GM23338 (cell line): ENCODE measurements at regions not wholly inside any gene's neighbourhood (a gene's known extent, or its start where the extent isn't known, plus 50 kb on each side); places are given as distances from the start of the nearest gene placed in this dataset.

ENCODE experiments used
- ATAC-seq: fragments of 200-7000 bp; cut with Tn5 transposase; 3 replicates; pipeline ENCODE4 v1.9.1; 2020
- DNase-seq: peaks from one replicate; pipeline ENCODE4 v3.0.0-alpha.2; 2015; ENCODE audit warnings: low spot score
- H2AFZ ChIP-seq: fragments of 200-600 bp; sonication (generic); 2 replicates; pipeline ENCODE4 v1.8.0; 2016; ENCODE audit warnings: antibody characterized with exemption, mild to moderate bottlenecking, moderate library complexity
- H3F3A ChIP-seq: fragments of 200-600 bp; sonication (generic); replicated peaks from 2 replicates; pipeline ENCODE4 v1.8.0; 2017; ENCODE audit warnings: antibody characterized with exemption, mixed run types, low read depth
- H3K27ac ChIP-seq: fragments of 200-600 bp; sonication (generic); 2 replicates; pipeline ENCODE4 v1.6.1; 2016; ENCODE audit warnings: low read depth
- H3K27me3 ChIP-seq: fragments of 200-600 bp; sonication (generic); 2 replicates; pipeline ENCODE4 v1.8.0; 2016; ENCODE audit warnings: mild to moderate bottlenecking, mixed run types, moderate library complexity; ENCODE audit not compliant: insufficient read depth
- H3K36me3 ChIP-seq: fragments of 200-600 bp; sonication (generic); 2 replicates; pipeline ENCODE4 v1.8.0; 2016; ENCODE audit warnings: mild to moderate bottlenecking; ENCODE audit not compliant: insufficient read depth
- H3K4me1 ChIP-seq: fragments of 200-600 bp; sonication (generic); 2 replicates; pipeline ENCODE4 v1.8.0; 2016; ENCODE audit warnings: mild to moderate bottlenecking, moderate library complexity; ENCODE audit not compliant: insufficient read depth
- H3K4me2 ChIP-seq: fragments of 200-600 bp; sonication (generic); 2 replicates; pipeline ENCODE4 v1.7.1; 2017; ENCODE audit warnings: mixed run types
- H3K4me3 ChIP-seq: fragments of 200-600 bp; sonication (generic); 2 replicates; pipeline ENCODE4 v1.6.1; 2016; ENCODE audit warnings: mixed run types
- H3K79me2 ChIP-seq: fragments of 200-600 bp; sonication (generic); replicated peaks from 2 replicates; pipeline ENCODE4 v1.8.0; 2017; ENCODE audit warnings: mild to moderate bottlenecking; ENCODE audit not compliant: insufficient read depth
- H3K9me2 ChIP-seq: fragments of 200-600 bp; sonication (generic); 2 replicates; pipeline ENCODE4 v1.8.0; 2017; ENCODE audit not compliant: insufficient read depth
- H4K20me1 ChIP-seq: fragments of 200-600 bp; sonication (generic); replicated peaks from 2 replicates; pipeline ENCODE4 v1.8.0; 2017; ENCODE audit warnings: mild to moderate bottlenecking; ENCODE audit not compliant: insufficient read depth
- H3K27ac Mint-ChIP-seq: 2 replicates; pipeline ENCODE4 v1.8.0; 2020; ENCODE audit warnings: inconsistent platforms, mild to moderate bottlenecking, moderate library complexity, mixed read lengths
- H3K27me3 Mint-ChIP-seq: 3 replicates; pipeline ENCODE4 v1.8.0; 2022; ENCODE audit warnings: low read depth, mild to moderate bottlenecking, moderate library complexity, mixed read lengths, inconsistent platforms; ENCODE audit not compliant: insufficient read depth, poor library complexity
- H3K36me3 Mint-ChIP-seq: 3 replicates; pipeline ENCODE4 v1.8.0; 2021; ENCODE audit warnings: low read depth, mild to moderate bottlenecking, inconsistent platforms, moderate library complexity, mixed read lengths
- H3K4me1 Mint-ChIP-seq: 3 replicates; pipeline ENCODE4 v1.8.0; 2020; ENCODE audit warnings: mild to moderate bottlenecking, inconsistent platforms, mixed read lengths
- H3K4me3 Mint-ChIP-seq: 3 replicates; pipeline ENCODE4 v1.8.0; 2021; ENCODE audit warnings: moderate library complexity, mild to moderate bottlenecking, inconsistent platforms, mixed read lengths
- H3K9me3 Mint-ChIP-seq: 3 replicates; pipeline ENCODE4 v1.8.0; 2020; ENCODE audit warnings: moderate library complexity, mild to moderate bottlenecking, inconsistent platforms, mixed read lengths
- CREB1 ChIP-seq: fragments of 250-450 bp; sonication (Bioruptor Pico); IDR thresholded peaks from 2 replicates; pipeline ENCODE4 v1.5.0; 2020; ENCODE audit warnings: low read depth, mild to moderate bottlenecking, moderate library complexity
- CTCF ChIP-seq, 2 experiments: fragments of 200-600 bp in 1 of 2; sonication (generic) in 1 of 2; conservative IDR thresholded peaks; 2 replicates each; pipeline versions ENCODE4 v1.5.1 to v1.6.1; 2016 to 2017; ENCODE audit warnings: antibody characterized with exemption in 2 of 2, low read depth in 2 of 2, mild to moderate bottlenecking in 2 of 2, moderate library complexity in 1 of 2
- ETS1 ChIP-seq: IDR thresholded peaks from 2 replicates; pipeline ENCODE4 v1.6.1; 2016; ENCODE audit warnings: antibody characterized with exemption
- EZH2 ChIP-seq: fragments of 200-600 bp; sonication (generic); IDR thresholded peaks from one replicate; pipeline ENCODE4 v1.8.0; 2017; ENCODE audit warnings: antibody characterized with exemption, mild to moderate bottlenecking, low read depth; ENCODE audit not compliant: unreplicated experiment
- EZH2phosphoT487 ChIP-seq: fragments of 200-600 bp; sonication (generic); IDR thresholded peaks from one replicate; pipeline ENCODE4 v1.8.1; 2018; ENCODE audit warnings: antibody characterized with exemption; ENCODE audit not compliant: unreplicated experiment
- JUNB ChIP-seq: IDR thresholded peaks from one replicate; pipeline ENCODE4 v1.6.1; 2016; ENCODE audit warnings: antibody characterized with exemption; ENCODE audit not compliant: unreplicated experiment
- NANOG ChIP-seq: IDR thresholded peaks from 2 replicates; pipeline ENCODE4 v1.6.1; 2016; ENCODE audit warnings: antibody characterized with exemption, borderline replicate concordance
- POLR2AphosphoS5 ChIP-seq: IDR thresholded peaks from 2 replicates; pipeline ENCODE4 v1.6.1; 2016; ENCODE audit warnings: antibody characterized with exemption, low read depth
- REST ChIP-seq: IDR thresholded peaks from one replicate; pipeline ENCODE4 v1.6.1; 2018; ENCODE audit warnings: antibody characterized with exemption; ENCODE audit not compliant: unreplicated experiment
- STAT1 ChIP-seq: IDR thresholded peaks from one replicate; pipeline ENCODE4 v1.6.1; 2016; ENCODE audit warnings: antibody characterized with exemption; ENCODE audit not compliant: unreplicated experiment
- ZNF114 ChIP-seq: fragments of 250-450 bp; sonication (Bioruptor Pico); IDR thresholded peaks from 2 replicates; pipeline ENCODE4 v1.5.0; 2020; ENCODE audit warnings: mild to moderate bottlenecking, moderate library complexity
- ZNF331 ChIP-seq: fragments of 250-450 bp; sonication (Bioruptor Pico); IDR thresholded peaks from 2 replicates; pipeline ENCODE4 v1.5.0; 2020; ENCODE audit warnings: low read depth, mild to moderate bottlenecking, moderate library complexity
- ZNF462 ChIP-seq: fragments of 250-450 bp; sonication (Bioruptor Pico); IDR thresholded peaks from 2 replicates; pipeline ENCODE4 v1.5.0; 2020; ENCODE audit warnings: mild to moderate bottlenecking, moderate library complexity

GRCh38 chr20:10109641-10110040, 74.9 kb downstream of the ANKEF1 start:
- Histone ChIP-seq H3K4me1 (no peaks in the 10 kb centered on the region), H4K20me1 (no peaks in the 10 kb centered on the region), H3K79me2 (no peaks in the 10 kb centered on the region), H3K4me3 (no peak overlapping the region), H2AFZ (no peak overlapping the region), H3K4me2 (no peak overlapping the region), H3K9me2 (peaks cover 5% of the 10 kb centered on the region; the same call in 1 of the 2 replicates), H3F3A (no peaks in the 10 kb centered on the region), H3K27ac (no peak overlapping the region), H3K27me3 (no peaks in the 10 kb centered on the region), H3K36me3 (no peaks in the 10 kb centered on the region)
- Mint-ChIP-seq H3K4me3 (no peak overlapping the region), H3K27ac (no peak overlapping the region), H3K36me3 (no peaks in the 10 kb centered on the region), H3K9me3 (no peaks in the 10 kb centered on the region), H3K4me1 (no peaks in the 10 kb centered on the region), H3K27me3 (peaks cover 3% of the 10 kb centered on the region)
- TF ChIP-seq ETS1 (no peak), POLR2AphosphoS5 (no peak), REST (no peak), CTCF (conservative IDR thresholded peaks at IDR 0.05; ENCODE audit: low read depth in 2 of 2) (no peak), STAT1 (no peak), EZH2phosphoT487 (no peak), ZNF114 (CRISPR knock-in tag) (no peak), EZH2 (no peak), ZNF331 (CRISPR knock-in tag) (no peak), JUNB (no peak), CREB1 (CRISPR knock-in tag) (no peak), ZNF462 (CRISPR knock-in tag) (no peak), NANOG (no peak)
- no peak for DNase-seq
- ATAC-seq, result no peak
